ENCODE measurements at regions not wholly inside any gene's neighbourhood (a gene's known extent, or its start where the extent isn't known, plus 50 kb on each side); places are given as distances from the start of the nearest gene placed in this dataset.

DNA sequence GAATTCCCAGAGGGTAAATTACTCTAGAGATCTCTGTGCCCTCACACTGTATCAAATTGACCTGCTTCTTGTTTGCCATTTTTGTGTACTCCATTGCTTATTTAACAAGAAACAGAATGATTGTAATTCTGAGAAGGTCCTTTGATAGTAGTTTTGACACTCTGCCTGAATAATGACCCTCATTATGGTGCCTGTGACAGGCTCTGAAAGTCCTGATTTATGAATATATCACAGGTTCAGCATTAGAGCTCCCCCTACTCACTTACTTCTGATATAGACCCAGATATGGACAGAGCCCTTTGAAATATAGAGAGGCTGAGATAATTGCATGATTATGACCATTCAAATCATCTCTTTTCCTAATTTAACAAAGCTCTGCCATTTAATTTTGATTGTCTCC, 465.2 kb downstream of the MDFIC start:
- TF ChIP-seq CTCF (IDR thresholded peaks at IDR 0.05; ENCODE audit: poor library complexity, severe bottlenecking) (peak; percentile 54), TAF1 (IDR thresholded peaks at IDR 0.05; ENCODE audit: low read depth) (no peak), EZH2 (IDR thresholded peaks at IDR 0.05; ENCODE audit: borderline replicate concordance, insufficient read depth, low read length, poor library complexity, severe bottlenecking) (no peak), REST (IDR thresholded peaks at IDR 0.05; ENCODE audit: borderline replicate concordance) (no peak), EP300 (conservative IDR thresholded peaks at IDR 0.05; ENCODE audit: poor library complexity, severe bottlenecking) (peak; percentile 11), POLR2AphosphoS5 (IDR thresholded peaks at IDR 0.05) (peak; percentile 23), RAD21 (conservative IDR thresholded peaks at IDR 0.05) (peak; percentile 42)

Data from neural cell (in vitro differentiated cells).